ENCODE measurements at regions not wholly inside any gene's neighbourhood (a gene's known extent, or its start where the extent isn't known, plus 50 kb on each side); places are given as distances from the start of the nearest gene placed in this dataset.

DNA sequence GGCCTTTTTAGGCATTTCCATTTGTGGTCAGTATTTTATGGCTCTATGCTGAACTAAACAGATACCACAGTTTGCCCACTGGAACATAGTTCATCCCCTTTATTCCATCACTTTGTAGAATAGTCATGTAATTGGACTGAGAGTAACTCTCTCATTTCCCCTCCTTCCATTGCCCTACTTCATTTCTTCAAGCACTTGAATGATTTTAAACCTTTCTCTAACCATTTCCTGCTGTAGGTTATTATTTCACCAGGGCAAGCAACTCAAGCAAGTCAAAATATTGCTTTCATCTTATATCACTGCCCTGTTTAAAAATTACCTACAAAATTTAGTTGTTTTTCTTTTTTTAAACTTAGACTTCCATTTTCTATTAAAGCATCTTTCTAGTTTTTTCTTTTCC, 177.0 kb downstream of the RAP2B start:
- no peak for DNase-seq
- H3K36me3 Mint-ChIP-seq (ENCODE audit: insufficient read depth, unreplicated experiment), result no peaks in the 10 kb centered on the region
- intact Hi-C loops (cut with micrococcal nuclease; ENCODE audit: unreplicated experiment), result no loop called here
- peaks cover 4% of the 10 kb centered on the region for H3K9me3 Mint-ChIP-seq (ENCODE audit: low read depth, unreplicated experiment)
- no peak overlapping the region for H3K4me3 Mint-ChIP-seq (ENCODE audit: low read depth, unreplicated experiment)
- CTCF ChIA-PET, result no interaction called here
- TF ChIP-seq, protein P1, sequence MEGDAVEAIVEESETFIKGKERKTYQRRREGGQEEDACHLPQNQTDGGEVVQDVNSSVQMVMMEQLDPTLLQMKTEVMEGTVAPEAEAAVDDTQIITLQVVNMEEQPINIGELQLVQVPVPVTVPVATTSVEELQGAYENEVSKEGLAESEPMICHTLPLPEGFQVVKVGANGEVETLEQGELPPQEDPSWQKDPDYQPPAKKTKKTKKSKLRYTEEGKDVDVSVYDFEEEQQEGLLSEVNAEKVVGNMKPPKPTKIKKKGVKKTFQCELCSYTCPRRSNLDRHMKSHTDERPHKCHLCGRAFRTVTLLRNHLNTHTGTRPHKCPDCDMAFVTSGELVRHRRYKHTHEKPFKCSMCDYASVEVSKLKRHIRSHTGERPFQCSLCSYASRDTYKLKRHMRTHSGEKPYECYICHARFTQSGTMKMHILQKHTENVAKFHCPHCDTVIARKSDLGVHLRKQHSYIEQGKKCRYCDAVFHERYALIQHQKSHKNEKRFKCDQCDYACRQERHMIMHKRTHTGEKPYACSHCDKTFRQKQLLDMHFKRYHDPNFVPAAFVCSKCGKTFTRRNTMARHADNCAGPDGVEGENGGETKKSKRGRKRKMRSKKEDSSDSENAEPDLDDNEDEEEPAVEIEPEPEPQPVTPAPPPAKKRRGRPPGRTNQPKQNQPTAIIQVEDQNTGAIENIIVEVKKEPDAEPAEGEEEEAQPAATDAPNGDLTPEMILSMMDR (IDR thresholded peaks at IDR 0.05; ENCODE audit: unreplicated experiment), result no peak
- no peaks in the 10 kb centered on the region for H3K4me1 Mint-ChIP-seq (ENCODE audit: low read depth, unreplicated experiment)
- no peak overlapping the region for H3K27ac Mint-ChIP-seq (ENCODE audit: unreplicated experiment)
- no peaks in the 10 kb centered on the region for H3K27me3 Mint-ChIP-seq (ENCODE audit: unreplicated experiment)
- no TSS peak for BruUV-seq (replicated peaks)

- no peak overlapping the region for H3K27ac Mint-ChIP-seq (ENCODE audit: unreplicated experiment)
- H3K27me3 Mint-ChIP-seq (ENCODE audit: unreplicated experiment), result no peaks in the 10 kb centered on the region
- H3K9me3 Mint-ChIP-seq (ENCODE audit: low read depth, unreplicated experiment), result peaks cover 8% of the 10 kb centered on the region
- intact Hi-C loops (cut with micrococcal nuclease; ENCODE audit: unreplicated experiment), result no loop called here
- no peaks in the 10 kb centered on the region for H3K36me3 Mint-ChIP-seq (ENCODE audit: insufficient read depth, unreplicated experiment)
- TF ChIP-seq, protein P1 (IDR thresholded peaks at IDR 0.05; ENCODE audit: unreplicated experiment), result no peak
- no peak overlapping the region for H3K4me3 Mint-ChIP-seq (ENCODE audit: low read depth, unreplicated experiment)
- CTCF ChIA-PET, result interaction anchor here (1.1 to 1.5 kb wide), 2 partner anchors 11 to 39 kb away, joined by 3 to 4 read pairs; no protein-coding TSS in a partner anchor
- DNase-seq, result no peak
- no peaks in the 10 kb centered on the region for H3K4me1 Mint-ChIP-seq (ENCODE audit: low read depth, unreplicated experiment)
- no TSS peak for BruUV-seq (replicated peaks)
Measured at GRCh38 chr3:153343988-153344782, 182.2 kb downstream of the RAP2B start.

DNA sequence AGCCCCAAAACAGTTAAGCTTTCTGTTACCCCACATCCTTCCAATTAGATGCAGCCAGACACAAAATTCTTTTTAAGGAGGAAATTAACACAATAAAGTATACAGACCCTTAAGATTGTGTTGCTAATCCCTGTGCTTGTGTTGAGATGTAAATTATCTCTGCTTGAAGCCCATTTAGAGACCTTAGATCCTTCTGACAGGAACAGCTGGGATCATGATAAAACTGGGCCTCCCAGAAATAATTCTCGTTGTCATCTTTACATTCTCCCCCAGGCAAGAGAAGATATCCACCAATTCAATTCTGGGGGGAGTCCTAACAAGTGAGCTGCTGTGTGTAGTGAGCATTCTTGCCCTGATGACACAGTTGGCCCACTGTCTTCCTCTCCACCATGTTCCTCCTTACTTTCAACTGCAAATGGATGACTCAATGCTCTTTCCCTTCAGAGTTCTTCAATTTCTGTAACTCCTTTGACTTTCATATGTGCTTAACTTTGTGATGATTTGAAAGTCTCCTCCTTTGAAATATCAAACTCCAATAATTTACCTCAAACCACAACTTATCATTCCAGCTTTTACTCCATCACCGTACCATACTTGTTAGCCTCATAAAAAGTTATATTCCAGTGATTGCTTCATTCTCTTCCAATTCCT, 186.6 kb downstream of the RAP2B start:
- CTCF ChIA-PET, result no interaction called here
- Mint-ChIP-seq H3K27ac (ENCODE audit: unreplicated experiment) (no peak overlapping the region), H3K36me3 (ENCODE audit: insufficient read depth, unreplicated experiment) (no peaks in the 10 kb centered on the region), H3K4me3 (ENCODE audit: low read depth, unreplicated experiment) (no peak overlapping the region), H3K4me1 (ENCODE audit: low read depth, unreplicated experiment) (no peaks in the 10 kb centered on the region), H3K9me3 (ENCODE audit: low read depth, unreplicated experiment) (peaks cover 4% of the 10 kb centered on the region), H3K27me3 (ENCODE audit: unreplicated experiment) (no peaks in the 10 kb centered on the region)
- TF ChIP-seq, protein P1 (IDR thresholded peaks at IDR 0.05; ENCODE audit: unreplicated experiment), result no peak
- intact Hi-C loops (cut with micrococcal nuclease; ENCODE audit: unreplicated experiment), result no loop called here
- BruUV-seq (replicated peaks), result no TSS peak
- no peak for DNase-seq

DNA sequence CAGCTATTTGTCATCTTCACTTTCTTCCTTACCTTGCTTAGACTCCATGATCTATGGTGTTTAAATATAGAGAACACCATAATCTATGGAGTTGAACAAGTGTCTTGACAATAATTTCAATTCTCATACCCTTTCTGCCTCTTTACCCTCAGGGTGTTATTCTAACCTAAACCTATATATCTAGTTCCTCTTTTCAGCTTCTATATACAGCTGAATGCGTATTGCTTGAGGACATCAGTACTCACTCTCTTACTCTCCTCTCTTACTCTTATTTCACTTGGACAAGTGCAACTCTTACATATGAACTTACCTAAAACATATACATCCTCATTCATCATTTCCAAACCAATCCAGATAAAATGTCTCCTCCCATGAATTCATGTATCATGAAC, 187.1 kb downstream of the RAP2B start:
- Mint-ChIP-seq H3K4me1 (ENCODE audit: low read depth, unreplicated experiment) (no peaks in the 10 kb centered on the region), H3K4me3 (ENCODE audit: low read depth, unreplicated experiment) (no peak overlapping the region), H3K36me3 (ENCODE audit: insufficient read depth, unreplicated experiment) (no peaks in the 10 kb centered on the region), H3K9me3 (ENCODE audit: low read depth, unreplicated experiment) (peaks cover 4% of the 10 kb centered on the region), H3K27me3 (ENCODE audit: unreplicated experiment) (no peaks in the 10 kb centered on the region), H3K27ac (ENCODE audit: unreplicated experiment) (no peak overlapping the region)
- no peak for DNase-seq
- TF ChIP-seq, protein P1 (IDR thresholded peaks at IDR 0.05; ENCODE audit: unreplicated experiment), result no peak
- CTCF ChIA-PET, result no interaction called here
- BruUV-seq (replicated peaks), result no TSS peak
- intact Hi-C loops (cut with micrococcal nuclease; ENCODE audit: unreplicated experiment), result no loop called here
